ENCODE measurements at regions not wholly inside any gene's neighbourhood (a gene's known extent, or its start where the extent isn't known, plus 50 kb on each side); places are given as distances from the start of the nearest gene placed in this dataset.

- TF ChIP-seq CTCF (IDR thresholded peaks at IDR 0.05) (no peak), POLR2AphosphoS5 (IDR thresholded peaks at IDR 0.05) (no peak)
Measured at GRCh38 chr5:2640717-2641116, 110.8 kb downstream of the IRX2 start.

Data from suprapubic skin (tissue), 3 donors.